ENCODE measurements at regions not wholly inside any gene's neighbourhood (a gene's known extent, or its start where the extent isn't known, plus 50 kb on each side); places are given as distances from the start of the nearest gene placed in this dataset.

DNA sequence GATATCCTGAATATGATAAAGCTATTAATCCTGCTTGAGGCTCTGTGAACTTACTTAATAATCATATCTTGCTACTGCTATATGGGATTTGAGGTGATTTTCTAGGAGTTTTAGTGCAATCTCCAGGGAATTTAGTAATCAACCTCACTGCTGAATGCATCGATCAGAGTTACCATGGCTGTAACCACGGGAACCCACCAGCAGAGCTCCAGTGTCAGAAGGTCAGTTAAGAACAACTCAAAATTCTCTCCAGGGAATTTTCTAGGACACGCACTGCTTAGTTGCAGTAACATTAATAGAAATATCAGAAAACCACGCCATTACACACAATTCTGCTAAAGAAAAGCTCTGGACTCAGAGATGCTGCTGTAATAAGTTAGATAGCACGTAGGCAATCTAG lies 1477.2 kb upstream of the TENM3 start:
- H3K4me1 ChIP-seq: no peaks in the 10 kb centered on the region
- H3K36me3 ChIP-seq: no peaks in the 10 kb centered on the region
- H3K27me3 ChIP-seq: no peaks in the 10 kb centered on the region
- intact Hi-C loops (cut with DNase I; ENCODE audit: low total_unique reads): no loop called here
- no peak overlapping the region for H3K4me3 ChIP-seq
- no peaks in the 10 kb centered on the region for H3K9me3 ChIP-seq
- TF ChIP-seq, protein P1, sequence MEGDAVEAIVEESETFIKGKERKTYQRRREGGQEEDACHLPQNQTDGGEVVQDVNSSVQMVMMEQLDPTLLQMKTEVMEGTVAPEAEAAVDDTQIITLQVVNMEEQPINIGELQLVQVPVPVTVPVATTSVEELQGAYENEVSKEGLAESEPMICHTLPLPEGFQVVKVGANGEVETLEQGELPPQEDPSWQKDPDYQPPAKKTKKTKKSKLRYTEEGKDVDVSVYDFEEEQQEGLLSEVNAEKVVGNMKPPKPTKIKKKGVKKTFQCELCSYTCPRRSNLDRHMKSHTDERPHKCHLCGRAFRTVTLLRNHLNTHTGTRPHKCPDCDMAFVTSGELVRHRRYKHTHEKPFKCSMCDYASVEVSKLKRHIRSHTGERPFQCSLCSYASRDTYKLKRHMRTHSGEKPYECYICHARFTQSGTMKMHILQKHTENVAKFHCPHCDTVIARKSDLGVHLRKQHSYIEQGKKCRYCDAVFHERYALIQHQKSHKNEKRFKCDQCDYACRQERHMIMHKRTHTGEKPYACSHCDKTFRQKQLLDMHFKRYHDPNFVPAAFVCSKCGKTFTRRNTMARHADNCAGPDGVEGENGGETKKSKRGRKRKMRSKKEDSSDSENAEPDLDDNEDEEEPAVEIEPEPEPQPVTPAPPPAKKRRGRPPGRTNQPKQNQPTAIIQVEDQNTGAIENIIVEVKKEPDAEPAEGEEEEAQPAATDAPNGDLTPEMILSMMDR (IDR thresholded peaks at IDR 0.05 in 4 of 5, conservative IDR thresholded peaks at IDR 0.05 in 1 of 5): no peak
- no peak for TF ChIP-seq POLR2A (IDR thresholded peaks at IDR 0.05)
- DNase-seq: no peak
- no peak for ATAC-seq
- no peak overlapping the region for H3K27ac ChIP-seq
- in situ Hi-C loops (cut with MboI; ENCODE audit: low sequenced_read_pairs in 4 of 4): no loop called here

DNA sequence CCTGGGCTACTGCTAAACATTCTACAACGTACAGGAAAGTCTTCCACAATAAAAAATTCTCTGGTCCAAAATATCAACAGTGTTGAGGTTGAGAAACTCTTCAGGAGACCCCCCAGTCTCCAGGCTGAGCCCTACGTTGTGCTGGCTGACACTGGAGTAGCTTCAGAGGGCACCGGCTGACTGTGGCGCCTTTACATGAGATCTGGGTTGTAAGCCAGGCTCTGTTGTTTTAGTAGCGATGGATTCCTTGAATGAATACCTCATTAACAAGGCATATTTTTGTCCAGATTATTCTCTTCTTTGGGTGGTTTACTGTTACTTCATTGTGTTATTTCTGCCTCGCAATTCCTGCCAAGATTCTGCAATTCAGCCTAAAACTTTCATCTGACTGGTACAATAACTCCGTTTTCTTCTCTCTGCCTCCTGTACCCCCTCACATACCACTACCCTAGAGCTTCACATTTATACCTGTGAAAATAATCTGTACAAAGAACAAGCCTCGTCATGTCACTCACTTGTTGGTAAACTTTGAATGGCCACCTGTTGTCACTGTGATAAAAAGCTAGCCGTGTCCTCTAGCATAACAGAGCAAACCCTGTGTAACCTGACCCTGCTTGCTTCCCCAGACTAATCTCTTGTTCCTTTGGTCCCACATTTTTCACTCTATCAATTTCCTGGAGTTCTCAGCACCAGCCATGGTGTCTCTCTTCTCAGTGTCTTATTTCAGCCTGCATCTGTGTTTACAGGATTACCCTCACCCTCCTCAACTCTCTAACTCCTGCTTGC lies 1476.1 kb upstream of the TENM3 start:
- Histone ChIP-seq H3K4me3 (no peak overlapping the region), H3K36me3 (no peaks in the 10 kb centered on the region), H3K27me3 (no peaks in the 10 kb centered on the region), H3K4me1 (no peaks in the 10 kb centered on the region), H3K9me3 (no peaks in the 10 kb centered on the region), H3K27ac (no peak overlapping the region)
- DNase-seq: no peak
- in situ Hi-C loops (cut with MboI; ENCODE audit: low sequenced_read_pairs in 4 of 4): no loop called here
- intact Hi-C loops (cut with DNase I; ENCODE audit: low total_unique reads): no loop called here
- TF ChIP-seq POLR2A (IDR thresholded peaks at IDR 0.05): no peak
- TF ChIP-seq, protein P1 (IDR thresholded peaks at IDR 0.05 in 4 of 5, conservative IDR thresholded peaks at IDR 0.05 in 1 of 5): no peak
- no peak for ATAC-seq

DNA sequence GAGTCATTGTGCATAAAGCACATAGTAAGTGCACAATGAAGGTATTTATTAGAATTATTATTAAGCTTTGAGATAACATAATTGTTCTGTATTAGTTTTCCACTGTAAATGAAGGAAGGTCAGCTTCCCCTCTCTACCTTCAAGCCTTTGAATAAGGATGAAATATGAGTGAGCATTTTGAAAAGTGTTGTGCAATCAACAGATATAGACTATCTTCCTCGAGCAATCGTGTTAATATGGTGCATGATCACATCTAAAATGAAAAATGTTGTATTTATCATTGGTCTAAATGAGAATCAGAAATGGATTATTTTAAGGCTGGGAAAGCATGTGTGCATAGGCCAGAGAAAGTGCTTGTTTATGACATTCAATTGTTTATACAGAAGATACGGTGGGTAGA lies 1474.6 kb upstream of the TENM3 start:
- no peaks in the 10 kb centered on the region for H3K36me3 ChIP-seq
- TF ChIP-seq, protein P1 (IDR thresholded peaks at IDR 0.05 in 4 of 5, conservative IDR thresholded peaks at IDR 0.05 in 1 of 5): no peak
- no peak for TF ChIP-seq POLR2A (IDR thresholded peaks at IDR 0.05)
- H3K4me3 ChIP-seq: no peak overlapping the region
- no peak overlapping the region for H3K27ac ChIP-seq
- H3K27me3 ChIP-seq: no peaks in the 10 kb centered on the region
- H3K9me3 ChIP-seq: no peaks in the 10 kb centered on the region
- no peak for DNase-seq
- in situ Hi-C loops (cut with MboI; ENCODE audit: low sequenced_read_pairs in 4 of 4): no loop called here
- H3K4me1 ChIP-seq: no peaks in the 10 kb centered on the region
- no peak for ATAC-seq
- intact Hi-C loops (cut with DNase I; ENCODE audit: low total_unique reads): no loop called here

DNA sequence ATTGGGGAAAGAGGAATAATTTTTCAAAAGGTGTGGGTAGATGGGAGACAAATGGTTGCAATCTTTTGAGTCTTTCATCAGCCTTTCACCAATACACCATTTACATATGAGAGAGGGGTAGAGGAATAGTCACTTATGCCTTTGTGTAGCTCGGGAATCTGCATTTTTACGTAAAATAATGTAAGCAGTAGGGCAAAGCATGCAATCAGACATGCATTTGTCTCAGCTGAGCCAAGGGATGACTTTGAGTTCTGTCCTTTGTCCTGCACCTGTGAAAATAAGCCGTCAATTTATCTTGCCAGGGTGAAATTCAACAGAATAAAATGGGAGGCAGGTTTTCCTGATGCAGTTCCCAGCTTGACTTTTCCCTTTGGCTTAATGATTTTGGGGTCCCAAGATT lies 1473.4 kb upstream of the TENM3 start:
- H3K4me3 ChIP-seq: no peak overlapping the region
- H3K27ac ChIP-seq: no peak overlapping the region
- no peaks in the 10 kb centered on the region for H3K36me3 ChIP-seq
- no peaks in the 10 kb centered on the region for H3K27me3 ChIP-seq
- no peaks in the 10 kb centered on the region for H3K4me1 ChIP-seq
- ATAC-seq: no peak
- in situ Hi-C loops (cut with MboI; ENCODE audit: low sequenced_read_pairs in 4 of 4): no loop called here
- TF ChIP-seq POLR2A (IDR thresholded peaks at IDR 0.05): no peak
- TF ChIP-seq, protein P1 (IDR thresholded peaks at IDR 0.05 in 4 of 5, conservative IDR thresholded peaks at IDR 0.05 in 1 of 5): no peak
- intact Hi-C loops (cut with DNase I; ENCODE audit: low total_unique reads): no loop called here
- no peaks in the 10 kb centered on the region for H3K9me3 ChIP-seq
- DNase-seq: no peak

DNA sequence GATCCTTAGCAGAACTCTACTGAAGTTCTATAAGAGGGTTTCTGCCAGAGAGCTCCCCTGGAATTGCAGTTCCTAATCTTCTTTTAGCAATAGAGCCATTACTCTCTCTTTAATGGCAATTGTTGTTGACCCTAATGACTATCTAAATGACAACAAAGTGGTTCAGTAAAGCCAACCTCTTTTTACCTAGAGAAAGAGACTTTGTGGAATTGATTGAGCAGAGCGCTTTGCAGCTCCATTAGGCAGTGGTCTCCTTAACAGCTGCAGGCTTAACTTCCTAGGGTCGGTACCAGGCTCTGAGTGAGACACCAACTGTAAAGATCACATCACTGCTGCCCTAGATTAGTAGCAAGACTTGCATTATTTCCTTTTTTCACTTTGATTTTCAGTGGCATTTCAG lies 1472.9 kb upstream of the TENM3 start:
- intact Hi-C loops (cut with DNase I; ENCODE audit: low total_unique reads) (no loop called here), in situ Hi-C loops (cut with MboI; ENCODE audit: low sequenced_read_pairs in 4 of 4) (no loop called here)

More for the DNA sequence above, 1472.9 kb upstream of the TENM3 start:
- no peaks in the 10 kb centered on the region for H3K9me3 ChIP-seq
- no peak overlapping the region for H3K4me3 ChIP-seq
- no peaks in the 10 kb centered on the region for H3K4me1 ChIP-seq
- no peaks in the 10 kb centered on the region for H3K36me3 ChIP-seq
- ATAC-seq: no peak
- no peak overlapping the region for H3K27ac ChIP-seq
- TF ChIP-seq, protein P1 (IDR thresholded peaks at IDR 0.05 in 4 of 5, conservative IDR thresholded peaks at IDR 0.05 in 1 of 5): no peak
- TF ChIP-seq POLR2A (IDR thresholded peaks at IDR 0.05): no peak
- H3K27me3 ChIP-seq: no peaks in the 10 kb centered on the region
- no peak for DNase-seq

Data from gastrocnemius medialis (tissue), 4 donors.